NCI-H2107 treated with DMSO at 0.1 percent for 48 hours (cell line): ENCODE measurements at regions not wholly inside any gene's neighbourhood (a gene's known extent, or its start where the extent isn't known, plus 50 kb on each side); places are given as distances from the start of the nearest gene placed in this dataset.
"Not testable (repeated sequence)": the region's sequence is repeated elsewhere in the genome, so short reads cannot be mapped to it uniquely, and the experiment has no call there.

Experiments used
- DNase-seq: peaks from one replicate; lab custom pipeline; 2025; ENCODE audit not compliant: unreplicated experiment; lab: John Stamatoyannopoulos, UW

- peak; percentile 29 for DNase-seq
Observed at GRCh38 chr7:131124001-131124629, 203.6 kb upstream of the MKLN1 start.

DNA sequence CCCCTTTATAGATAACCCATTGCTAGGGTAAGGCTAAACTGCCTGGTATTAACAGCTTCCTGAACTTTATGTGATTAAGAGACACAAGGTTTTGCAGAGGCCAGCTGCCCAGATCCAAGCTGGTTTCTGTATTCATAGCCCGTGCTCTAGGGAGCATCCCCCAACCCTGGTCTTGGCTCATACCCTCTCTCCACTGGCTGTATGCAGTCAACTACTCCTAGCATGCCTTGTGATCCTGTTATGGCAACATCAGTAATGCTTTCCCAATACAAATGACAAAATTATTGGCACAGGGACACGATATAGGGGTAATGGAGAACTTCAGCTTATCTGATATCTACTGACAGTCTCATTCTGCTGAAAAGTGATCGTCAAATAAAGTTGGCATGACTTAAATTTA, 202.8 kb upstream of the MKLN1 start:
- no peak for DNase-seq

DNA sequence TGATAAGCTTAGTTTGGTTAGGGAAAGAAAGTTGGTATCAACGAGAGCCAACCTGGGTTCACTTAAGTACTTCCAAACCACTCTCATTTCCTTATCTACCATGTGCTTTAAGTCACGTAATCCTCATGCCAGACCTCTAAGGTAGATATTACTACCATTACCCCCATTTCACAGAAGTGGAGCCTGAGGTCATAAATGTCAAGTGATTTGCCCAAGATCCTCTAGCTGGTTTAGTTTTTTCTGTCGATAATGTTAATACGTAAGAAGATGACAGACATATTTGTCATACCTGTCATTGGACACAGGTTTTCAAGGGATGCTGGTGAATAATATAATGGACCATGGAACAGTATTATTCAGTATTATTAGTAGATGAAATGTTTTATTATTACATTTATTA, 197.4 kb upstream of the MKLN1 start:
- DNase-seq = no peak

DNA sequence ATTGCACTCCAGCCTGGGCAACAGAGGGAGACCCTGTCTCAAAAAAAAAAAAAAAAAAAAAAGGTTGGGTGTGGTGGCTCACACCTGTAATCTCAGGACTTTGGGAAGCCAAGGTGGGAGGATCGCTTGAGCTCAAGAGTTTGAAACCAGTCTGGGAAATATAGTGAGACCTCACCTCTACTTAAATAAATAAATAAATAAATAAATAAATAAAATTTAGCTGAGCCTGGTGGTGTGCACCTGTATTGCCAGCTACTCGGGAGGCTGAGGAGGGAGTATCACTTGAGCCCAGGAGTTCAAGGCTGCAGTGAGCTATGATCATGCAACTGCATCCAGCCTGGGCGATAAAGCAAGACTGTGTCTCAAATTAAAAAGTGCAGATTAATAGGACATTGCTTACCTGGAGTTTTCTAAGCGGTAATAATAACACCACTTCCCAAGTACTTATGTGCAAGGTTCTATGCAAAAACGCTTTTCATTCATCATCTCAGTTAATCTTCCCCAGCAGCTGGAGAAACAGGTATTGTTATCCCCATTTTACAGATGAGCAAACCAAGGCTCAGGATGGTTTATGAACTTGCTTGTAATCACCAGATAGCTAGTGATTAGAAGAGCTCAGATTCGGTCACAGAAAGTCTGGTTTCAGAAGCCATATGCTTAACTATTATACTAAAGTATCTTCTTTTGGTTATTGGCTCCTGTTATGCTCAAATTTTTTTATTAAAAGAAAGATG, 196.5 kb upstream of the MKLN1 start:
- DNase-seq = no peak

DNA sequence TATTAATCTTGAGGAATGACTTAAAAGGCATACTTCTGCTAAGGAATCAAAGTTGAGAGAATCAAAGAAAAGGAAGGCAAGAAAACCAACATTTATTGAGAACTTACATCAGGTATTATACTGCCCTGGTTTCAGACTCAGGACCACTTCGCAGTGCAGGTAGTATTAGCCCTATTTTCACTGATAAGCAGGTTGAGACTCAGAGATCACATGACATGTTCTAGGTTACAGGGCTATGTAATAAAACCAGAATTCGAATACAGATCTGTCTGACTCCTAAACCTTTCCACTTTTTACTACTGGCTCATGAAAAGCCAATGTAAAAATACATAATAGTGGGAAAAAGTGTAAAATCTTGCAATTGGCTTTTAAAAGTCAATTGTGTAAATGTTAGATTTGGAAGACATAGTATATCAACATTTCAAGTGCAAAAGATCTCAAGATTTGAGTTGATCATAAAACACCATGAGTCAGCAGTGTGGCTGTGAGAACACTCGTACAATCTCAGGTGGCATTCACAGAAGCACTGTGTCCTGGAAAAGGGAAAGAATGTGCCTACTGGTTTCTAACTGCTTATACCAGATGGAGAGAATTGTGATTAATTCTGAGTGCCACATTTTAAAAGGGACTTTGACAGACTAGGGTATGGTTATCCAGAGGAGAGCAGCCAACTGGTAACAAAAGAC, 195.8 kb upstream of the MKLN1 start:
- DNase-seq = no peak

- no peak for DNase-seq
Observed at GRCh38 chr7:131139462-131139861, 188.2 kb upstream of the MKLN1 start.

DNA sequence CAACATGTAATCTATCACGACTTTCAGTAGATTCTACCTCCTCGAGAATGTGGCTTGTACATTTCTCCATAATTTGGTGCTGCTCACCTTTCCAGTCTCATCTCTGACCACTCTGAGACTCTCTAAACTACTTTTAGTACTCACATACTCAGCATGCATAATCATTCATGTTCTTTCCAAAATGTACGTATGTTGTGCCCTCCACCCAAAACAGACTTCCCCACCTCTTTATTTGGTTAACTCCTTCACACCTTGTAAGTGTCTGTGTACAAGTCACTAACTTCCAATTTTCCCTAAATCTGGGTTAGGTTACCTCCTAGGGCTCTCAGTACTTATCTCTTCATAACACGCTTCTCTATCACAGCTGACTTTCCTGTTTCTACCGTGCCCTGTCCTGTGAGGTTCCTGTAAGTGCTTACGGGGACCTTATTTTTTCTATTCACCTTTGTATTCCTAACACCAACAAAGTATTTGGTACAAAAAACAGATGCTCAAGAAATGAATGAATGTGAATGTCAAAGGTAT, 186.2 kb upstream of the MKLN1 start:
- DNase-seq = no peak

- no peak for DNase-seq
Observed at GRCh38 chr7:131143869-131144268, 183.8 kb upstream of the MKLN1 start.

GRCh38 chr7:131145026-131145425, 182.7 kb upstream of the MKLN1 start:
- no peak for DNase-seq

DNA sequence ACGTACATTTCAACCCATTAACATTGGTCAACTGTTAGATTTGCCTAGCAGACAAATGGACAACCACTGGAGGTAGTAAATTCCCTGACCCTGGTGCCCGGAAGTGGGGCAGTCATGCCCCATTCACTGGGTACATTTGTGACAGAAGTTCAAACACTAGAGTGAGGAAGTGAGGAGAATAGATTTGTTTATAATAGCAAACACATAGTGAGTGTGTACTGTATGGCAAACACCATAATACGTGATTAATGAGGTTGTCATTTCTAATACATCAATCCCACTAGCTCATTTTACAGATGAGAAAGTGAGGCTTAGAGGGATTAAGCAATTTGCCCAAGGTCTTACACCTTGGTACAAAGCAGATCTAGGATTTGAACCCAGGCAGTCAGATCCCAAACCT, 181.9 kb upstream of the MKLN1 start:
- DNase-seq = no peak

DNA sequence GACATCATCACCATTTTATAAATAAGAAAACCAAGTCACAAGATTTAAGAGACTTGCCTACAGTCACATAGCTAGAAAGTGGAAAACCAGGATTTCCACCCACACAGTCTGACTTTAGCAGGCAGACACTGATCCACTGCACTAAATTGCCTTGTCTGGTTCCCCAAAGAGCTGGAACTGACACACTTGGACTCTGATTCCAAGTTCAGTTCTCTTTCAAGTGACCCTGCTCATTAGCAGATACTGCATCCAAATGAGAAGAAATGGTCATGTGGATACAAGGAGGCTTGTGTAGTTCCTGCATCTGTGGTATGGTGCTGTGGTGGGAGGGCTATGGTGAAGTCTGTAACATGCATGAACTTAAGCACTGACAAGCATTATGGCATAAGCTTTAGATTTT, 180.1 kb upstream of the MKLN1 start:
- no peak for DNase-seq

DNA sequence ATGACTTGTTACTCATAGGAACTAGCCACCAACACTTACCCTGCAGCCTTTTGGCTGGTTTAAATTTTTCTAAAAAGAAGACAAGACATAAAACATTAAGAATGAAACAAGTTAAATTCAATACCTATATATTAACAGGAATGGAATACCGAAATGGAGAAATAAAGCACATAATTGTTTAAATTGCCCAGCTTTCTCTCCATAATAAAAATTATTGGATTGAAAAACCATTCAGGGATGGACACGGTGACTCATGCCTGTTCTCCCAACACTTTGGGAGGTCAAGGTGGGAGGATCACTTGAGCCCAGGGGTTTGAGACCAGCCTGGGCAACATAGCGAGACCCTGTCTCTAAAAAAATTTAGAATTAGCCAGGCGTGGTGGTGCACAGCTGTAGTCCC, 179.4 kb upstream of the MKLN1 start:
- DNase-seq = no peak

DNA sequence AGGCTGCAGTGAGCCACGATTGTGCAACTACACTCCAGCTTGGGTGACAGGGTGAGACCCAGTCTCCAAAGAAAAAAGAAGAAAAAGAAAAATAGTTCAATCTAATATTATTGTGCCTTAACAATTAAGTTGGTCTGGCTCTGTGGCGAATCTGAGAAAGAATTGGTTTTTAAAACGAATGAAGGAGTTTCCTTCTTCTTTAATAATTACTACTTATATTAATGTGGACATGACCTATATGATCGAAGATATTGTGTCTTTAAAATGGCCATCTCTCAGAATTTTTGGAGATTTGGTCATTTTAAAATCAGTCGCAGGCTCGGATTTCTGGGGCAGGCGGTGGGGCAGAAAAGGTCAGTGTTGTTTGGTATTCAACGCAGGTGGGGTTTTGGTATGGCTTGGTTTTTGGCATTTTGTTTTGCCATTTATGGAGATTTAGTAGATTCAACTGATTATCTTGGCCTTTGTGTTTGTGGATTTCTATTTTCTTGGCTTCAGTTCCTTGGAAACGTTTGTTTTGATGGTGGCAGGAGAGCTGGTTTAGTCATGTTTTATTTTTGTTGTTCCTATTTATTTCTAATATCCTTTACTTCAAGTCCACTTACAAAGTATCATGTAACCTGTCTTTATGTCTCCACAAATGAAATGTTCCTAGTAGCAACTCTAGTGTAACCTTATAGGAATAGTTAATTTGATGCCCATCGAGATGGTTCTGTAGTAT, 178.8 kb upstream of the MKLN1 start:
- no peak for DNase-seq

- no peak for DNase-seq
Observed at GRCh38 chr7:131149429-131149773, 178.3 kb upstream of the MKLN1 start.

GRCh38 chr7:131149840-131150239, 177.8 kb upstream of the MKLN1 start:
- no peak for DNase-seq

GRCh38 chr7:131151034-131151433, 176.6 kb upstream of the MKLN1 start:
- no peak for DNase-seq

DNA sequence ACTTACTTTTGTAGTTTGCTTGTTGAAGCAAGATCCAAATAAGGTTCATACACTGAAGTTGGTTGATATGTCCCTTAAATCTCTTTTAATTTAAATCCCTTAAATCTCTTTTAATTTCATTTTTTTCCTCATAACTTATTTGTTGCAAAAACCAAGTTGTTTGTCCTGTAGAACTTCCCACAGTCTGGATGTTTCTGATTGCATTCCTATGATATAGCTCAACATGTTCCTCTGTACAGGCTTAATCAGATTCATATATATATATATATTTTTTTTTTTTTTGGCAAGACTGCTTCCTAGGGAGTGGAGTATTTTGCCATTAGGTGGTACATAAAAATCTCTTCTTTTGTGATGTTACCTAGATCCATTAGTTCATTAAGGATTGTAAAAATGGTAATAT, 174.9 kb upstream of the MKLN1 start:
- no peak for DNase-seq

- DNase-seq = no peak
Observed at GRCh38 chr7:131154380-131154779, 173.3 kb upstream of the MKLN1 start.

GRCh38 chr7:131157530-131158243, 170.0 kb upstream of the MKLN1 start:
- no peak for DNase-seq

GRCh38 chr7:131158244-131158636, 169.4 kb upstream of the MKLN1 start:
- not testable (repeated sequence) for DNase-seq

DNA sequence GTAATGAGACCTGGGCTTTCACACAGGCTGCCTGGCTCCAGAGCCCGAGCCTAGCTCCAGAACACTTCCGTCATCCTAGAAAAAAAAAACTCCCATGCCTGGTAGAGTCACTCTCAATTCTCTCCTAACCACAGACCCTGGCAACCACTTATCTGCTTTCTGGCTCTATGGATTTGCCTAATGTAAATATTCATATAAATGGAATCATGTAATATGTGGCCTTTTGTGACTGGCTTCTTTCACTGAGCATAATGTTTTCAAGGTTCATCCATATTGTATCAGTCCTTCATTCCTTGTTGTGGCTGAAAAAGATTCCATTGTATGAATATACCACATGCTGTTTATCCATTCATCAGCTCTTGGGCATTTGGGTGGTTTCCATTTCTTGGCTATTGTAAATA, 167.7 kb upstream of the MKLN1 start:
- DNase-seq = peak; percentile 94
